ENCODE measurements at regions not wholly inside any gene's neighbourhood (a gene's known extent, or its start where the extent isn't known, plus 50 kb on each side); places are given as distances from the start of the nearest gene placed in this dataset.
"Not testable (repeated sequence)": the region's sequence is repeated elsewhere in the genome, so short reads cannot be mapped to it uniquely, and the experiment has no call there.

DNA sequence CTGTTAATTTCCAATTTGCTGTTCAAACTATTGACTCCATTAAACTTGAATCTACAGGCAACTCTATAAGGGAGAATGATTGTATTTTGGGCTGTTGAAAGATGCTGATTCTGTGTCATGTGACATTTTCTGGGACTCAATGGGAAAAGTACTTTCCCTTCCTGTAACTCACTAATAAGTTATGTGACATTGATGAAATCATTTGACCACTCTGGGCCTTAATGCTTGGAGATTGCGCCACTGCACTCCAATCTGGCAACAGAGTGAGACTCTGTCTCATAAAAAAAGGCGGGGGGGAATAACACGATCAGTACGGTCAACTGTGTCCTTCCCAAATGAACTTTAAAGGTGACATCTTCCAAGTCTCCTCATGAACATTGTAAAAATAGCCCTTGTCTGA lies 215.2 kb upstream of the SGO1 start:
- H3K4me1 Mint-ChIP-seq: no peaks in the 10 kb centered on the region
- no peaks in the 10 kb centered on the region for H3K36me3 Mint-ChIP-seq
- no peak for DNase-seq
- no peaks in the 10 kb centered on the region for H3K9me3 Mint-ChIP-seq
- no peak overlapping the region for H3K27ac Mint-ChIP-seq
- CTCF ChIA-PET: interaction anchor here (0.6 kb wide), 1 partner anchor 304 kb away, joined by 3 read pairs; no protein-coding TSS in a partner anchor
- H3K4me3 Mint-ChIP-seq: no peak overlapping the region
- H3K27me3 Mint-ChIP-seq: no peaks in the 10 kb centered on the region

DNA sequence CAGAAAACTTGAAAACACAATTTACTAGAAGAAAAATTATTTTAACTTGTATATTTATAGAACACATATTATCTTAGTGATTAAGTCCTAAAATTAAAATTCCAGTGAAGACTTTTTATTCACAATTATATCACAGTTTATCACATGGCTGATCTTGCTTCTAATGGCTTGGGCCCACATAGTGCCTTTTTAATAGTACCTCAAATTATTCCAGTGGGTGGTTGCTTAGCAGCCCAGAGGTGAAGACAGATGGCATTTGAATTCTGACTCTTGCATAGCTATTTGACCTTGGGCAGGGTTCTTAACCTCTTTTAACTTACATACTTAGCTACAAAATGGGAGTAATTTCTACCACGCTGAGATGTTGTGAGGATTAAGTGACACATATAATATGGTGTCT lies 214.7 kb upstream of the SGO1 start:
- no peaks in the 10 kb centered on the region for H3K27me3 Mint-ChIP-seq
- no peak for DNase-seq
- no peaks in the 10 kb centered on the region for H3K36me3 Mint-ChIP-seq
- no peak overlapping the region for H3K4me3 Mint-ChIP-seq
- H3K9me3 Mint-ChIP-seq: no peaks in the 10 kb centered on the region
- CTCF ChIA-PET: no interaction called here
- no peaks in the 10 kb centered on the region for H3K4me1 Mint-ChIP-seq
- H3K27ac Mint-ChIP-seq: no peak overlapping the region

DNA sequence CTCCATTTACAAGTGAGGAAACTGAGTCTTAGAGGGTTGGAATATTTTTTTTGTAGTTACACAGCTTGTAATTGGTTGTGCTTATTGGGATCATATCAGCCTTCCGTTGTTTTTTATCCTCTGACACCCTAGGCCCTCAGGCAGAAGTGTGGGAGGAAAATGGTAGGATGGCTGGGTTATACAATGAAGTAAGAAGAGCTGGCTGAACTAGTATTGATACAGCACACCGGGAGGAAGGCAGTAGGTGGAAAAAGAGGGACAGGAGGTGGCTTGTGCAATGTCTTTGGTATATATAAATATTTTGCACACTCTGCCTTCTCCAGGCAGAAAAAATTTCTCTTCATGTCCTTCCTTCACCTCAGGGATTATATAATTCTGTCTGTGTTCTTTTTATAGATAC lies 214.3 kb upstream of the SGO1 start:
- no peaks in the 10 kb centered on the region for H3K9me3 Mint-ChIP-seq
- no peak overlapping the region for H3K27ac Mint-ChIP-seq
- no peaks in the 10 kb centered on the region for H3K27me3 Mint-ChIP-seq
- CTCF ChIA-PET: no interaction called here
- no peaks in the 10 kb centered on the region for H3K4me1 Mint-ChIP-seq
- DNase-seq: no peak
- H3K4me3 Mint-ChIP-seq: no peak overlapping the region
- H3K36me3 Mint-ChIP-seq: no peaks in the 10 kb centered on the region

DNA sequence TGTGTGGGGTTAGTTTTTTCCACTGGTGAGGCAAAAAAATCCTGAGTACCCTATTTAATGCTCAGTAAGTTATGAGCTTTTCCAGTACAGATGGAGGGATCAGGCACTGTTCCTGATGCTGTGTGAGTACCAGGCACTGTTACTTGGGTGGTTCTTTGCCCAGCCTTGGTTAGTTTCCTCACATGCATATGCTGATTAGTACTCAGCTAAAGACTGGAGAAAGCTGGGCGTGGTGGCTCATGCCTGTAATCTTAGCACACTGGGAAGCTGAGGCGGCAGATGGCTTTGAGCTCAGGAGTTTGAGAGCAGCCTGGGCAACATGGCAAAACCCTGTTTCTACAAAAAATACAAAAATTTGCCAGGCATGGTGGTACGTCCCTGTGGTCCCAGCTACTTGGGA lies 210.3 kb upstream of the SGO1 start:
- Mint-ChIP-seq H3K27me3 (no peaks in the 10 kb centered on the region), H3K4me1 (no peaks in the 10 kb centered on the region), H3K9me3 (no peaks in the 10 kb centered on the region), H3K27ac (no peak overlapping the region), H3K4me3 (no peak overlapping the region), H3K36me3 (no peaks in the 10 kb centered on the region)
- CTCF ChIA-PET: no interaction called here
- no peak for DNase-seq

DNA sequence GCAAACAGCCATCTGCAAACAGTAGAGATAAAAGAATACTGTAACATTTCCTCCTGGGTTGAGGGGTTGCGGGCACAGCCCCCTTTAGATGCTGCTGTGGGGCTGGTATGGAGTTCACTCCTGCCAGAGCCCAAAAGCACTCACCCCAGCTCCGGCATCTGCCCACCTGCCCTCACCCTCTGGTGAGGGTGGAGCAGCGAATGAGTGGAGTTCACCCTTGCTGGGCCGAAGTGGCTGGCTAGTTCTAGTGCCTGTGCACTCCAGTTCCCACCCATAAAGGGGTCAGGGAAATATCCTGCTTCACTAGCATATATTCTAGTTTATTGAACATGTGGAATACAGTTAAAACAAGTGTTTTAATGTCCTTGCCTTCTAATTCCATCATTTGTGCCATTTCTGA lies 209.7 kb upstream of the SGO1 start:
- no peaks in the 10 kb centered on the region for H3K36me3 Mint-ChIP-seq
- H3K4me3 Mint-ChIP-seq: no peak overlapping the region
- CTCF ChIA-PET: no interaction called here
- no peaks in the 10 kb centered on the region for H3K9me3 Mint-ChIP-seq
- no peak overlapping the region for H3K27ac Mint-ChIP-seq
- DNase-seq: no peak
- no peaks in the 10 kb centered on the region for H3K27me3 Mint-ChIP-seq
- H3K4me1 Mint-ChIP-seq: no peaks in the 10 kb centered on the region

DNA sequence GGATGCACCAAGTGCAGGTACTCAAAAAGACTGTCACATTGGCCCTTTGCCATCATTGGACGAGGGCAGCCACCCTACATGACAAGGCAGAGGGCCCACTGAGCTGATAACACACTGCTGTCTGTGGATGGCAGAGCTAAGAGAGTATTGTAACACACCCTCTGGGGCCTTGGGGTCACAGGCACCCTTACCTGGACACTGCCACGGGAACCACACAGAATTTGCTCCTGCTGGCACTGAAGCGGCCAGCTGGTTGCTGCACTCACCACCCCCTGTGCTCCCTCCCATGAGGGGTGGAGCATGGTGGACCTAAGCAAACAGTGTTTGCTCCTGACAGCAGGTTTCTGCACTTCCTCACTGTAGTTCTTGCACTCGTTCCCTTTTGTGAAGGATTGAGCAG lies 208.2 kb upstream of the SGO1 start:
- CTCF ChIA-PET: no interaction called here
- Mint-ChIP-seq H3K4me1 (no peaks in the 10 kb centered on the region), H3K27ac (no peak overlapping the region), H3K36me3 (no peaks in the 10 kb centered on the region), H3K27me3 (no peaks in the 10 kb centered on the region), H3K9me3 (no peaks in the 10 kb centered on the region), H3K4me3 (no peak overlapping the region)
- DNase-seq: no peak

DNA sequence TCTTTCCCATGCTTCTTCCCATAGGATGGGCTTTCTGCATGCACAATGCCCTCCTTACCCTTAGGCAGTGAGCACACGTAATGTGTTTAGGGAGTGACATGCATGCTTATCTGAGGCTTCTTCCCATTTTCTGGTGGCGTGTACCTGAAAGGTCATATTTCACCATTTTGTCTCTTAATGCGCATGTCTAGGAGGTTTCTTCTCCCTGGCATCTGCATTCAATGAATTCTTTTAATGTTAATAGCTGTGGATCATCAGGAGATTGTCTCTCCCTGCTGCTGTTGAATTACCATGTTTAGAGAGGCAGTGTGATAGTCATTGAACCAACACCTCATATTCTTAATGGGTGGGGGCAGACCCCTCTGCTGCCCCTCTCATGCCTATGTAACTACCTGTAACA lies 205.6 kb upstream of the SGO1 start:
- H3K27me3 Mint-ChIP-seq: no peaks in the 10 kb centered on the region
- no peaks in the 10 kb centered on the region for H3K4me1 Mint-ChIP-seq
- no peaks in the 10 kb centered on the region for H3K9me3 Mint-ChIP-seq
- CTCF ChIA-PET: no interaction called here
- no peak overlapping the region for H3K27ac Mint-ChIP-seq
- H3K36me3 Mint-ChIP-seq: no peaks in the 10 kb centered on the region
- DNase-seq: no peak
- H3K4me3 Mint-ChIP-seq: no peak overlapping the region

DNA sequence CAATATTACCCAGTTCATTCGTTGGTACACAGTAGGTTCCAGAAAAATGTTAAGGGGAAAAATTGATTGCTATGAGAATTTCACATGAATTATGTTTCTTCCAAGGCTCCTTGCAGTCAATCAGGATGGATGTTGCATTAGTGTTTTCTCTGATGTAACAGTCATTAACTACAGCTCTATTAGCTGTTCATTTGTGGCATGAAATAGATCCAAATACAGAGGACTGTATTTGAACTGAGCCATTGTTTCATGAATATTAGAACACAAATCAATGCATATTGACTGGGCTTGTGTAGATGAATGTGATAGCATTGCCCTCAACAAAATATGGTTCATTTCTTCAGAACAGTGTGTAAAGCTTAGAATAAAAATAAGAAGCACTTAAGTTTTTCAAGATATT lies 203.0 kb upstream of the SGO1 start:
- H3K9me3 Mint-ChIP-seq: no peaks in the 10 kb centered on the region
- H3K4me1 Mint-ChIP-seq: no peaks in the 10 kb centered on the region
- H3K36me3 Mint-ChIP-seq: no peaks in the 10 kb centered on the region
- no peaks in the 10 kb centered on the region for H3K27me3 Mint-ChIP-seq
- CTCF ChIA-PET: no interaction called here
- no peak overlapping the region for H3K27ac Mint-ChIP-seq
- DNase-seq: no peak
- no peak overlapping the region for H3K4me3 Mint-ChIP-seq

DNA sequence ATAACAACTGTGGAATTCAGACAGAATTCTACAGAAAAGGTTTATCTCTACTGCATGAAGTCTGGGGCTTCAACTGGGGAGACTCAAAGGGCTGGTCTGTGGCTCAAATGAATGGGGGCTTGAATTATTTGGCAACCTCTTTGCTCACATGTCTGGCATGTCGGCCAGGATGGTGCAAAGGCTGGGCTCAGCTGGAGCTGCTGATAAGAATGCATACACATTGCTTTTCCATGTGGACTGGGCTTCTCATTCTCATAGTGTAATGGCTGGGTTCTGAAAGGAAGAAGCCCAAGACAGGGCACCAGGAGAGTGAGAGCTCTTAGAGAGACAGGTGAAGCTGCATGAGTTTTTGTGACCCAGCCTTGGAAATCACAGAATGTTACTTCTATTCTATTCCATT lies 194.3 kb upstream of the SGO1 start:
- Mint-ChIP-seq H3K9me3 (no peaks in the 10 kb centered on the region), H3K27me3 (no peaks in the 10 kb centered on the region), H3K27ac (no peak overlapping the region), H3K36me3 (no peaks in the 10 kb centered on the region), H3K4me3 (no peak overlapping the region), H3K4me1 (no peaks in the 10 kb centered on the region)
- no peak for DNase-seq
- CTCF ChIA-PET: no interaction called here

DNA sequence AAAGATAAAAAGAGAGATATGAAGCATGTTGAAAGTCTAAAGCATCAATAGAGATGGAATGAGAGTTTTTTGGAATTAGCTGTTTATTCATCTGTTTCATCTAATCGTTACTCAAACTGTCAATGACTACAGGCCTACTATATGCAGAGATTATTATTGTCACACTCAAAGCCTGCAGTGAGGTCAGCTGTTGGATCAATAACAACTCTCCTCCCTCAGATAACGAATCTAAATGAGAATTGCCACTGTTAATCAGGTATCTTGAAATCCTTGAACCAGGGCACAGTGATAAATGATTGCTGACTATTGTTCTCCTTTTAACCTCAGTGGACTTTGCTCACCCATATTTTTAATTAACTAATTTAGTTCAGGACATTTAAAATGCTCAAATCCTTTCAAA lies 192.3 kb upstream of the SGO1 start:
- CTCF ChIA-PET: no interaction called here

DNA sequence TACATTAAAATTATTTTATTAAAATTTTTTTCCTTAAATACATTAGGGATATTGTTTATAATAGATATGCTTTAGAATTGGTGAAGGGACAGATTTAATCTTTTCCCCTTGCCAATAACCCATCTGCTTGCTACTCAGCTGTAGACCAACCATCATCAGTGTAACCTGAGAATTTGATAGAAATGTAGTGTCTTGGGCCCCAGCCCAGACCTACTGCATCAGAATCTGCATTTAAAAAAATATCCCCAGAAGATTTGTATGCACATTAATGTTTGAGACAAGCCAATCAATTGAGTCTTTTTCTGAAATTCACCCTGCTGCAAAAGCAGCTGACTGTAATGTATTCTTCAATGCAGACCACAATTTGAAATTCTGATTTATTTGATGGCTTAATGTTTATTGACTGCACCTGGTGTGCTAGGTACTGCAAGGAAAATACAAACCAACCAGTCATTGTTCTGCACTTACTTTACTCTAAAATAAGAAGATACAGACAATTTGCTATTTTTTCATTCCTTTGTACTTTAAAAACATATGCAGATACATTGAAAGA lies 190.7 kb upstream of the SGO1 start:
- H3K36me3 Mint-ChIP-seq: no peaks in the 10 kb centered on the region
- no peaks in the 10 kb centered on the region for H3K4me1 Mint-ChIP-seq
- no peak overlapping the region for H3K27ac Mint-ChIP-seq
- CTCF ChIA-PET: no interaction called here
- H3K4me3 Mint-ChIP-seq: no peak overlapping the region
- no peak for DNase-seq
- H3K27me3 Mint-ChIP-seq: no peaks in the 10 kb centered on the region
- H3K9me3 Mint-ChIP-seq: no peaks in the 10 kb centered on the region

More for the DNA sequence above, 192.3 kb upstream of the SGO1 start:
- Mint-ChIP-seq H3K4me1 (no peaks in the 10 kb centered on the region), H3K27ac (no peak overlapping the region), H3K4me3 (no peak overlapping the region), H3K9me3 (no peaks in the 10 kb centered on the region), H3K27me3 (no peaks in the 10 kb centered on the region), H3K36me3 (no peaks in the 10 kb centered on the region)
- DNase-seq: no peak

DNA sequence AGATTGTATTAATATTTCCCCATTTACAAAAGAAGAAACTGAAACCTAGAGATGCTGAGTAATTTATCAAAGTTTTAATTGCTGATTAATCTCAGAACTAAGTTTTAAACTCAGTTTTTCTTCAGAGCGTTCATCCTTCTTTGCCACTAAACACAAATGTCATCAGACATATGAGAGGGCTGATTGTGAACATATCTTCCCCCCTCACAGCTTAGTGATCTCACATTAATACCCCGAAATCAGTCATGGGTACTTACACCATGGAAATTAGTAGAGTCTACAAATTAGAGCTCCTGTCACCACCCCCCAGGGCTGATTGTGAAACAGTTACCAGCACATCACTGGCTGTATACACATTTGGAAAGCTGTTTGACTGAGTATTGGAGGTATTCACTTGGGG lies 189.3 kb upstream of the SGO1 start:
- Mint-ChIP-seq H3K36me3 (no peaks in the 10 kb centered on the region), H3K9me3 (no peaks in the 10 kb centered on the region), H3K27me3 (no peaks in the 10 kb centered on the region), H3K4me1 (no peaks in the 10 kb centered on the region), H3K27ac (no peak overlapping the region), H3K4me3 (no peak overlapping the region)
- DNase-seq: no peak
- CTCF ChIA-PET: no interaction called here

DNA sequence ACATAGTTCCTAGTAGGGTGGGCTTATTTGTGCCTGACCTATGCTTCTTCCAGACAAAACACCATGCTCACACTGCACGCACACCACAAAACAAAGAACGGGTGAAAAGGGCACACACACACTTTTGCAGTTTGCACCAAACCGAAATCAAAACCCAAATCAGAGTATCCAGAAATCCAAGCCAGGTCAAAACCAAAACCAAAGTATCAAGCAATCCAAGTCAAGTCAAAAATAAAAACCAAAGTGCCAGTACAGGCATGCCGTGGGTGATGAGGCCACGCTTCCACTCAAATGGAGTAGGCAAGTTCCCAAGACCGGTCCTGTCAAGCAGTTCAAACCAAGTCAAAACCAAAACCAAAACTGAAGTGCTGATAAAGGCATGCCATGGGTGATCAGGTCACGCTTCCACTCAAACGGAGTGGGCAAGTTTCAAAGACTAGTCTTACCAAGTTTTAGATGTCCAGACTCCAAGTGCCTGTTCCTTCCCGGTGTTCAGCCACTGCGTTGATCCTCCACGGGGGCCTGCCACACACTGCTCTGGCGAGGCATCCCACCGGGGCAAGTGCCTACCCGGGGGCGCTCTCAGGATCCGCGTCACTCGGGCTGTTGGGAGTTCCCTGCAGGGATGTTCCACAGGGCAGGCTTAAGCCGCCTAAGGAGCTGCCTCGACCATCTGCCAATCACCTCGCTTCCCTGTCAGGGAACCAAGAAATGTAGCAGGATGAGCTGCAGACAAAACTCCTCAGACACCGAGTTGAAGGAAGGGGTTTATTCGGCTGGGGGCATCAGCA lies 184.5 kb upstream of the SGO1 start:
- H3K4me3 Mint-ChIP-seq, H3K9me3 Mint-ChIP-seq: not testable (repeated sequence)

DNA sequence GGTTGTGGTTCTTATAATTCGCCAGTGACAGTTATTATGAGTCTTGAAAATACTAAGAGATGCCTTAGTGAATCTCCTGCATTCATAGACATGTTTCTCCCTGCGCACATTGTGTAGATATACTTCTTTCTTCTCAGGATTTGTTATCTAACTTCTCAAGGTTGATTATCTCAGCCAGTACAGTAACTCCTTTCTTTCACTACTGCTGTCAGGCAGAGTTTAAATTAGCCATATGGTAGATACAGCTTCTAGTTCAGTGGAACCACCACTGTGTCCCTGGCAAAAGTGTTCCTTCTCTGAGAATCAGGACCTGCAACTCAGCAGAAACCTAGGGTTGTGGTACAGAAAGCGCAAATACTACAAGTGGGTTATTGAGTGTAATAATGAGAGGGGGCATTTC lies 175.0 kb upstream of the SGO1 start:
- Mint-ChIP-seq H3K4me3 (no peak overlapping the region), H3K27ac (no peak overlapping the region), H3K4me1 (no peaks in the 10 kb centered on the region), H3K27me3 (no peaks in the 10 kb centered on the region), H3K36me3 (no peaks in the 10 kb centered on the region), H3K9me3 (peaks cover 4% of the 10 kb centered on the region)
- DNase-seq: no peak
- CTCF ChIA-PET: no interaction called here

More for the DNA sequence above, 184.5 kb upstream of the SGO1 start:
- CTCF ChIA-PET, H3K27ac Mint-ChIP-seq, DNase-seq, H3K27me3 Mint-ChIP-seq, H3K4me1 Mint-ChIP-seq, H3K36me3 Mint-ChIP-seq: not testable (repeated sequence)

DNA sequence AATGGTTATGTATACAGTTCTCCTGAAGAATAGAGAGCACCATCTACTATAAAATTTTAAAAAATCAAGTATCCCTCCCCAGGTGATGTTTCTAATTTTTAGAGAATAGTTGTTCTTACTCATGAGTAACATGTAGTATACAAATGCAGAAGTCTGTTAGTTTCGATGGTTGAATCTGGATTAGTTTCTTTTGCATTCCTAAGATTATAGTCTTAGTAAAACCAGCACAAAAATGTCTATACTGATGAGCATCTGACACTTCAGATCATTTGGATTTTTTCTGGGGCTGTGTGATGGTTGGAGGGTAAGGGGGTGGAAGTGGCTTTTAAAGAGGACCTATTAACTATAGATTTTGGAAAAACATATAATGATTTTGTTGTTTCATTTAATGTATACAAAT lies 167.3 kb upstream of the SGO1 start:
- H3K4me3 Mint-ChIP-seq: no peak overlapping the region
- CTCF ChIA-PET: no interaction called here
- no peaks in the 10 kb centered on the region for H3K36me3 Mint-ChIP-seq
- H3K9me3 Mint-ChIP-seq: peaks cover 3% of the 10 kb centered on the region
- no peaks in the 10 kb centered on the region for H3K4me1 Mint-ChIP-seq
- H3K27ac Mint-ChIP-seq: no peak overlapping the region
- no peaks in the 10 kb centered on the region for H3K27me3 Mint-ChIP-seq
- DNase-seq: no peak

Measured in activated naive CD4-positive, alpha-beta T cell treated with anti-CD3 and anti-CD28 coated beads, Interleukin-2, amount 10 ng/mL, durations not matched to agents 7 days and 5 days (primary cell).